NK-92 treated with Interleukin-12 subunit alpha and Interleukin-12 subunit beta, amount 100 ng/mL, for 24 hours (cell line): ENCODE measurements at regions not wholly inside any gene's neighbourhood (a gene's known extent, or its start where the extent isn't known, plus 50 kb on each side); places are given as distances from the start of the nearest gene placed in this dataset.

Experiments used
- DNase-seq: peaks from one replicate; lab custom pipeline; 2025; lab: John Stamatoyannopoulos, UW

GRCh38 chr4:4772534-4772933 is 86.9 kb upstream of the MSX1 start:
- DNase-seq, result no peak

GRCh38 chr4:4771160-4771559 is 88.3 kb upstream of the MSX1 start:
- no peak for DNase-seq

- no peak for DNase-seq
Measured at GRCh38 chr4:4770610-4771009, 88.9 kb upstream of the MSX1 start.

- DNase-seq, result no peak
Measured at GRCh38 chr4:4766564-4766963, 92.9 kb upstream of the MSX1 start.

- DNase-seq, result no peak
Measured at GRCh38 chr4:4765811-4766210, 93.7 kb upstream of the MSX1 start.

GRCh38 chr4:4764558-4764905 is 94.9 kb upstream of the MSX1 start:
- no peak for DNase-seq

- DNase-seq, result no peak
Measured at GRCh38 chr4:4763822-4764557, 95.5 kb upstream of the MSX1 start.

- no peak for DNase-seq
Measured at GRCh38 chr4:4762909-4763821, 96.3 kb upstream of the MSX1 start.

GRCh38 chr4:4762300-4762699 is 97.2 kb upstream of the MSX1 start:
- no peak for DNase-seq

GRCh38 chr4:4761128-4761982 is 98.1 kb upstream of the MSX1 start:
- DNase-seq, result no peak

- DNase-seq, result no peak
Measured at GRCh38 chr4:4759883-4760282, 99.6 kb upstream of the MSX1 start.

GRCh38 chr4:4759232-4759631 is 100.2 kb upstream of the MSX1 start:
- DNase-seq, result no peak

GRCh38 chr4:4758681-4759080 is 100.8 kb upstream of the MSX1 start:
- DNase-seq, result no peak

GRCh38 chr4:4755306-4755705 is 104.2 kb upstream of the MSX1 start:
- no peak for DNase-seq

- no peak for DNase-seq
Measured at GRCh38 chr4:4754641-4755040, 104.8 kb upstream of the MSX1 start.

GRCh38 chr4:4753643-4754042 is 105.8 kb upstream of the MSX1 start:
- DNase-seq, result no peak

GRCh38 chr4:4752576-4753401 is 106.7 kb upstream of the MSX1 start:
- DNase-seq, result no peak

GRCh38 chr4:4752025-4752424 is 107.4 kb upstream of the MSX1 start:
- no peak for DNase-seq

GRCh38 chr4:4750187-4750586 is 109.3 kb upstream of the MSX1 start:
- no peak for DNase-seq

- DNase-seq, result no peak
Measured at GRCh38 chr4:4749137-4749536, 110.3 kb upstream of the MSX1 start.

- no peak for DNase-seq
Measured at GRCh38 chr4:4746444-4746843, 113.0 kb upstream of the MSX1 start.

GRCh38 chr4:4740071-4740470 is 119.4 kb upstream of the MSX1 start:
- no peak for DNase-seq
